Suprapubic skin (tissue), 4 donors: ENCODE measurements at regions not wholly inside any gene's neighbourhood (a gene's known extent, or its start where the extent isn't known, plus 50 kb on each side); places are given as distances from the start of the nearest gene placed in this dataset.

Source experiments
- CTCF ChIP-seq, 2 donors: fragments of 200-600 bp in 1 of 2; fragments of 450-650 bp in 1 of 2; sonication (generic) in 1 of 2; IDR thresholded peaks; one replicate each; pipeline ENCODE4 v1.5.1; 2016 to 2019; ENCODE audit warnings: antibody characterized with exemption in 2 of 2, mild to moderate bottlenecking in 1 of 2, moderate library complexity in 1 of 2
- EP300 ChIP-seq: sonication (generic); formaldehyde crosslinking; IDR thresholded peaks from one replicate; pipeline ENCODE4 v1.6.1; 2017; ENCODE audit warnings: antibody characterized with exemption
- POLR2A ChIP-seq, 2 donors: fragments of 450-650 bp; IDR thresholded peaks; one replicate each; pipeline ENCODE4 v1.6.1; 2017; ENCODE audit warnings: antibody characterized with exemption in 2 of 2, mild to moderate bottlenecking in 2 of 2, moderate library complexity in 2 of 2
- POLR2AphosphoS5 ChIP-seq, 3 donors: sonication (generic); formaldehyde crosslinking; IDR thresholded peaks; one replicate each; pipeline ENCODE4 v1.6.1; 2017; ENCODE audit warnings: antibody characterized with exemption in 3 of 3

GRCh38 chr6:71385111-71385822, 96.7 kb downstream of the OGFRL1 start:
- TF ChIP-seq CTCF (IDR thresholded peaks at IDR 0.05) (no peak), POLR2A (IDR thresholded peaks at IDR 0.05) (no peak), EP300 (no peak), POLR2AphosphoS5 (IDR thresholded peaks at IDR 0.05) (no peak)
